Upper lobe of right lung (tissue), 1 donor: ENCODE measurements at regions not wholly inside any gene's neighbourhood (a gene's known extent, or its start where the extent isn't known, plus 50 kb on each side); places are given as distances from the start of the nearest gene placed in this dataset.
A peak's percentile ranks its signal among the peaks of the same experiment; 100 is the strongest.

ENCODE experiments used
- ATAC-seq: fragments of 200-7000 bp; cut with Tn5 transposase; one replicate; pipeline ENCODE4 v1.9.1; 2020; ENCODE audit warnings: mild to moderate bottlenecking, moderate library complexity
- DNase-seq: peaks from one replicate; pipeline ENCODE4 v3.0.0-alpha.2; 2020
- H3K27ac ChIP-seq: fragments of 200-600 bp; one replicate; pipeline ENCODE4 v1.8.0; 2022
- H3K27me3 ChIP-seq: fragments of 200-600 bp; one replicate; pipeline ENCODE4 v1.8.0; 2022; ENCODE audit warnings: mild to moderate bottlenecking
- H3K36me3 ChIP-seq: fragments of 200-600 bp; one replicate; pipeline ENCODE4 v1.8.0; 2022
- H3K4me1 ChIP-seq: fragments of 200-600 bp; one replicate; pipeline ENCODE4 v1.8.0; 2022
- H3K4me3 ChIP-seq: fragments of 200-600 bp; one replicate; pipeline ENCODE4 v1.8.0; 2022; ENCODE audit warnings: mild to moderate bottlenecking
- H3K9me3 ChIP-seq: fragments of 200-600 bp; one replicate; pipeline ENCODE4 v1.8.0; 2022
- CTCF ChIP-seq: fragments of 200-600 bp; IDR thresholded peaks from one replicate; pipeline ENCODE4 v1.8.0; 2022; ENCODE audit warnings: antibody characterized with exemption
- intact Hi-C: fragments of 100-400 bp; cut with DNase I; formaldehyde crosslinking; loops from one replicate; pipeline ENCODE4 v1.11.0; 2022
- donor health status: DM: no; HTN: yes; CAD: no; lungs with severe emphysema.

- H3K27ac ChIP-seq, result peak overlapping the region; percentile 66
Observed at GRCh38 chr1:207217778-207218511, 103.5 kb upstream of the CD55 start.

GRCh38 chr1:207218512-207219362, 102.7 kb upstream of the CD55 start:
- Histone ChIP-seq H3K9me3 (peaks cover 5% of the 10 kb centered on the region), H3K27ac (peak overlapping the region; percentile 66), H3K4me3 (peak overlapping the region; percentile 30), H3K27me3 (no peaks in the 10 kb centered on the region), H3K36me3 (no peaks in the 10 kb centered on the region), H3K4me1 (peaks cover 11% of the 10 kb centered on the region)
- no peak for DNase-seq
- peak; percentile 89 for ATAC-seq
- TF ChIP-seq CTCF, result no peak
- intact Hi-C loops, result no loop called here

More at GRCh38 chr1:207217778-207218511, 103.5 kb upstream of the CD55 start:
- no peaks in the 10 kb centered on the region for H3K27me3 ChIP-seq
- no peak for TF ChIP-seq CTCF
- peaks cover 11% of the 10 kb centered on the region for H3K4me1 ChIP-seq
- DNase-seq (no peak), ATAC-seq (no peak)
- H3K4me3 ChIP-seq, result peak overlapping the region; percentile 30
- no peaks in the 10 kb centered on the region for H3K36me3 ChIP-seq
- peaks cover 5% of the 10 kb centered on the region for H3K9me3 ChIP-seq
- intact Hi-C loops, result no loop called here

GRCh38 chr1:207219979-207220889, 101.2 kb upstream of the CD55 start:
- H3K9me3 ChIP-seq, result no peaks in the 10 kb centered on the region
- ATAC-seq, result peak; percentile 51
- H3K27me3 ChIP-seq, result no peaks in the 10 kb centered on the region
- H3K36me3 ChIP-seq, result no peaks in the 10 kb centered on the region
- no peak for TF ChIP-seq CTCF
- H3K4me3 ChIP-seq, result no peak overlapping the region
- peaks cover 11% of the 10 kb centered on the region for H3K4me1 ChIP-seq
- no peak overlapping the region for H3K27ac ChIP-seq
- DNase-seq, result no peak
- intact Hi-C loops, result no loop called here

GRCh38 chr1:207221934-207222351, 99.5 kb upstream of the CD55 start:
- H3K27ac ChIP-seq, result no peak overlapping the region
- peaks cover 11% of the 10 kb centered on the region for H3K4me1 ChIP-seq
- H3K9me3 ChIP-seq, result no peaks in the 10 kb centered on the region
- DNase-seq (no peak), ATAC-seq (no peak)
- H3K27me3 ChIP-seq, result no peaks in the 10 kb centered on the region
- TF ChIP-seq CTCF, result no peak
- intact Hi-C loops, result no loop called here
- H3K36me3 ChIP-seq, result no peaks in the 10 kb centered on the region
- H3K4me3 ChIP-seq, result no peak overlapping the region

GRCh38 chr1:207223162-207223561, 98.3 kb upstream of the CD55 start:
- Histone ChIP-seq H3K27ac (peak overlapping the region; percentile 47), H3K36me3 (no peaks in the 10 kb centered on the region), H3K27me3 (no peaks in the 10 kb centered on the region), H3K4me3 (no peak overlapping the region), H3K4me1 (peaks cover 11% of the 10 kb centered on the region), H3K9me3 (no peaks in the 10 kb centered on the region)
- TF ChIP-seq CTCF, result no peak
- ATAC-seq, result no peak
- intact Hi-C loops, result no loop called here
- no peak for DNase-seq
